ENCODE measurements at regions not wholly inside any gene's neighbourhood (a gene's known extent, or its start where the extent isn't known, plus 50 kb on each side); places are given as distances from the start of the nearest gene placed in this dataset.

GRCh38 chr5:54670281-54670680 is 152.7 kb downstream of the SNX18 start:
- no peak for TF ChIP-seq CTCF (IDR thresholded peaks at IDR 0.05)
- TF ChIP-seq POLR2A (IDR thresholded peaks at IDR 0.05): no peak
